GM03348 (cell line): ENCODE measurements at regions not wholly inside any gene's neighbourhood (a gene's known extent, or its start where the extent isn't known, plus 50 kb on each side); places are given as distances from the start of the nearest gene placed in this dataset.
"Not testable (repeated sequence)": the region's sequence is repeated elsewhere in the genome, so short reads cannot be mapped to it uniquely, and the experiment has no call there.

Experiments
- DNase-seq: peaks from one replicate; pipeline ENCODE4 v3.0.0; 2012; ENCODE audit warnings: low spot score

DNA sequence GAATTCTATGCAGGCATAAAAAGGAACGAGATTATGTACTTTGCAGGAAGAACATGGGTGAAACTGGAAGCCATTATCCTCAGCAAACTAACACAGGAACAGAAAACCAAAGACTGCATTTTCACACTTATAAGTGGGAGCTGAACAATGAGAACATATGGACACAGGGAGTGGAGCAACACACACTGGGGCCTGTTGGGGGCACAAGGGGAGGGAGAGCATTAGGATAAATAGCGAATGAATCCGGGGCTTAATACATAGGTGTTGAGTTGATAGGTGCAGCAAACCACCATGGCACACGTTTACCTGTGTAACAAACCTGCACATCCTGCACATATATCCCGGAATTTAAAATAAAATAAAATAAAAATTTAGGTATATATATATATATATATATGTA lies 80.2 kb upstream of the ZFP42 start:
- DNase-seq, result not testable (repeated sequence)

DNA sequence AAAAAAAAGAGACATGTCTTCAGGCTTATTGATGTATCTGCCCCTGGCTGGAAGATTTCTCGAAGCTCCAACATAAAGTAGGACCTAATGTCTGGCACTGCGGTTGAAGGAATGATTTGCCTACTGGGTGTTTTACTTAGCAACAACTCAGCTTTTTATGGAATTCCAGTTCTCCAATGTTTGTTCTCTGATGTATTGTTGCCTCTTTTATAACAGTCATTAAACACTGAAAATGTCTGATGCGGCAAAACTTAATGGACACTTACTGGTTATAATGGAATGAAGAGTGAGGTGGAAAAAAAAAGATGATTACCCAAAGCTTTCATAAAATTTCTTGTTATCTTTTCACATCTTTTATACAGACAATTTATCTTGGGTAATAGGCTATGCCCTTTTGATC lies 75.6 kb upstream of the ZFP42 start:
- DNase-seq, result no peak

DNA sequence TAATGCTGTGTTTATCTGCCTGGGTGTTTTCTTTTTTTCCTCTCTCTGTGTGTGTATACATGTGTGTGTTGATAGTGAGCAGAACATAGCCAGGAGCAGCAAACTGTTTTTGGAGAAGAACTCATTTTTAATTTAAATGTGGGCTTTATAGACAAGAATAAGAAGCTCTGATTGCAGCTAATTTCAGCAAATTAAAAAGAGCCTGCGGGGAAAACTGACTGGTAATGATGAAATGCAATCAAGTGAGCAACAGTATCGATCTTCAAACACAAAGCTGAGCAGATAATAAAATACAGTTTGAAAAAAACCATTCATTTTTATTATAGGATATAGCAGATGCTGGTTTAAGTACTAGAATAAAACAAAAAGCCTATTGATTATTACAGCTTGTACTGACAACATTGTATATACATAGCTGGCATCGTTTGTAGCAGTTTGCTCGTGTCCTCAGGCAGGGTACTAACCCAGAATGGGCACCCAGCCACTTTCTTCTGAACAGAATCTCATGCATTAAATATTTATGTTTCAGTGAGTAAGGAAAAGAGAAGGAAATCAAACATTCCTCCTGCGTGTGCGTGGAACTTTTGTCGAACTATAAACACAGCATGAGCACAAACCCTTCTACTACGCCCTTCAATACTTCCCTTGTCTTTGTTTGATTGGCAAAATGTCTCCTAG lies 73.5 kb upstream of the ZFP42 start:
- DNase-seq, result no peak

DNA sequence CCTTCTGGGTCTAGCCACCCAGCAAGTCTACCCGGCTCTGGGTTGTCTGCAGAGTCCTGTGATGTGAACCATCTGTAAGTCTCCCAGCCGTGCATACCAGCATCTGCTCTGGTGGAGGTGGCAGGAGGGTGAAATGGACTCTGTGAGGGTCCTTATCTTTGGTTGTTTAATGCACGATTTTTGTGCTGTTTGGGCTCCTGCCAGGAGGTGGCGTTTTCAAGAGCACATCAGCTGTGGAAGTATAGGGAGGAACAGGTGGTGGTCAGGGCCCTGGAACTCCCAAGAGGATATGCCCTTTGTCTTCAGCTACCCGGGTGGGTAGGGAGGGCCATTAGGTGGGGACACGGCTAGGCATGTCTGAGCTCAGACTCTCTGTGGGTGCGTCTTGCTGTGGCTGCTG lies 66.5 kb upstream of the ZFP42 start:
- no peak for DNase-seq

DNA sequence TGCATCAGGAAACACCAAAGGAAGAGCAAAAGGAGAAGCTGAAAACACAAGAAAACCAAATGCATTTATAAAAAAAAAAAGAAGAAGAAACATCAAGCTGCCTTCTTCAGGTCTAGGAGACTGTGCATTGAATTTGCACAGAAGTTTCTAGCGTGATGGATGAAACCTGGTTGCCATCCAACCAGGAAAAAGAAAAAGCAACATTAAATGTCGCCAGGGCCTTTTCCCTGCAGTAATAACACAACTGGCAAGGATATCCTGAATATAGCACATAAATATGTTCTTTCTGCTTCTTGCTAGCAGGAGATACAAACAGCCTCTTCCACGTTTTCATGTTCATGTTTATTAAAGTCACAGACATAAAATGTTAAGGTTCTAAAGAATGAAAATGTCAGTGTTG lies 60.8 kb upstream of the ZFP42 start:
- DNase-seq, result no peak

DNA sequence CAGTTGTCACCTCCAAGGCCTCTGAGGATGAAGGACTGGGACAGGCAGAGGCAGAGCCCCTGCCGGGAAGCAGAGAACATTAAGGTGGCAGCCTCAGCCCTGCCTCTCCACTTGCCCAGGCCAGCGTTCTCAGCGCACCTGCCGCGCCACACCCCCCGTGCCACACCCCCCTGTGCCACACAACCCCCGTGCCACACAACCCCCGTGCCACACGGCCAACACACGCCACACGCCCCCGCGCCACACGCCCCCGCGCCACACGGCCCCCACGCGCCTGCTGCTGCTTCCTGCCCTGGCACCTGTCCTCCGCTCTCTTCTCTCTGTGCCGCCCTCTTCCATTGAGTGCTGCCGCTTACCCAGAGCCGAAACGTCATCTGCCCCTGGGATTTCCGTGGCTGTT lies 58.0 kb upstream of the ZFP42 start:
- DNase-seq, result no peak

DNA sequence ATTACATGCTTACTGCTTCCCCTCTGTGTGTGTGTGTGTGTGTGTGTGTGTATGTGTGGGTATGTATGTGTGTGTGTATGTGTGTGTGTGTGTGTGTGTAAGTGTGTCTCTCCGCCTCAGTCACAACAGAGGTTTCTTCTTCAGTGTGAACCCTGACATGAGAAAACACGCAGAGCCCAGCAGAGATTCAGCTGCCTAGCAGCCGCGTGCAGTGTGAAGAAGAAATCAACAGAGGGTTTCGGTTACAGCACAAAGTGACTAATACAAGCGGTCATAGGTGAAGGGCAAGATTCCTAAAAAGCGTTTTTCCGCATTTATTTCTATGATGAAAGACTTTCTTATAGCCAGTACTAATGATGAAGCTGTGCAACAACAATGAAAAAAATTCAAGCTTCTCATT lies 55.3 kb upstream of the ZFP42 start:
- DNase-seq, result no peak

DNA sequence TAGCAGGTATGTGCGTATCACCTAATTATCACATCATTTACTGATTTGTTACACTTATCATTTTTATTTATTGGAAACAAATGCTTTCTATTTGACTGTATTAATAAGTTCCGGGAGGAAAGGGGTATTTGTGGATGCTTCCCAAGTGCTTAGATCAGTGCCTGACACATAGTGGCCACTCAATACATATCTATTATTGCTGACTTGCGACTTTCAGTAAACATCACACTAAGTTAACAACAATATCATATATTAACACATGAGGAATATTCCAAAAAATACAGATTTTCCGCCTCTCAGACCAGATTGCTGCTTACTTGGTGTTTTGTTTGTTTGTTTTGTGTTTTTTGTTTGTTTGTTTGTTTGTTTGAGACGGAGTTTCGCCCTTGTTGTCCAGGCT lies 52.6 kb upstream of the ZFP42 start:
- no peak for DNase-seq

DNA sequence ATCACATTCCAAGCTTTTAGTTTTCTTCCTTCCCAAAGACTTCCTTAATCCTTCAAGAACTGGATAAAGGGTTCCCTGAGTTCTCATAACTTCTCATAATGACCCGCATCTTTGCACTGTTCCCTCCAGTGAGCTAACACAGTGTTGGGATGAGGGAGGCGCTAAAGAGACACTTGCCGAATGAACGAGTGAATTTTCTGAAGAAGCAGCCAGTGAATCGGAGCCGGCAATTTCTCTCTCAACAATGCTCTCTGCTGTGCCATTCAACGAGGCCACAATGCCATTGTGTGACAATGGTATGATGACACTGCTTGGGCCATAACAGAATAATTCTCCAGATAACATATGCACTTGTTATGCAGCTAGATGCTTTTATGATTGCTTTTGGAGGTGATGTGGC lies 51.4 kb upstream of the ZFP42 start:
- DNase-seq, result no peak
